Esophagus muscularis mucosa (tissue), 4 donors: ENCODE measurements at regions not wholly inside any gene's neighbourhood (a gene's known extent, or its start where the extent isn't known, plus 50 kb on each side); places are given as distances from the start of the nearest gene placed in this dataset.

Experiments used
- CTCF ChIP-seq, 3 experiments: fragments of 200-600 bp in 2 of 3; fragments of 450-650 bp in 1 of 3; sonication (generic) in 2 of 3; IDR thresholded peaks; one replicate each; pipeline ENCODE4 v1.5.1; 2017 to 2019; ENCODE audit warnings: antibody characterized with exemption in 3 of 3, mild to moderate bottlenecking in 2 of 3, moderate library complexity in 1 of 3
- EP300 ChIP-seq: sonication (generic); formaldehyde crosslinking; IDR thresholded peaks from one replicate; pipeline ENCODE4 v1.6.1; 2017; ENCODE audit warnings: antibody characterized with exemption
- POLR2AphosphoS5 ChIP-seq, 2 donors: sonication (generic); formaldehyde crosslinking; IDR thresholded peaks; one replicate each; pipeline ENCODE4 v1.6.1; 2017; ENCODE audit warnings: antibody characterized with exemption in 2 of 2

- TF ChIP-seq CTCF (IDR thresholded peaks at IDR 0.05) (no peak), EP300 (no peak), POLR2AphosphoS5 (IDR thresholded peaks at IDR 0.05) (no peak)
These were observed 326.0 kb downstream of the CRPPA start for GRCh38 chr7:16095171-16095950.
